IMR-90 (cell line): ENCODE measurements at regions not wholly inside any gene's neighbourhood (a gene's known extent, or its start where the extent isn't known, plus 50 kb on each side); places are given as distances from the start of the nearest gene placed in this dataset.

Experiments
- BHLHE40 ChIP-seq: fragments of 150-350 bp; IDR thresholded peaks from 2 replicates; pipeline ENCODE4 v1.6.1; 2016; ENCODE audit warnings: mild to moderate bottlenecking, low read depth, low read length
- CEBPB ChIP-seq: IDR thresholded peaks from 2 replicates; pipeline ENCODE4 v1.6.1; 2012; ENCODE audit warnings: low read depth, low read length, improper control_type of control experiment
- FOS ChIP-seq: fragments of 150-350 bp; IDR thresholded peaks from 2 replicates; pipeline ENCODE4 v1.6.1; 2016; ENCODE audit warnings: low read depth, low read length
- MXI1 ChIP-seq: IDR thresholded peaks from 2 replicates; pipeline ENCODE4 v1.6.1; 2012; ENCODE audit warnings: low read depth, mild to moderate bottlenecking, low read length, moderate library complexity, borderline replicate concordance
- POLR2A ChIP-seq: IDR thresholded peaks from 2 replicates; pipeline ENCODE4 v1.6.1; 2012; ENCODE audit warnings: mild to moderate bottlenecking, low read depth, low read length
- RAD21 ChIP-seq: IDR thresholded peaks from 2 replicates; pipeline ENCODE4 v1.6.1; 2012; ENCODE audit warnings: low read length, improper control_type of control experiment
- RCOR1 ChIP-seq: IDR thresholded peaks from 2 replicates; pipeline ENCODE4 v1.6.1; 2012; ENCODE audit warnings: mild to moderate bottlenecking, low read length, improper control_type of control experiment; ENCODE audit not compliant: insufficient replicate concordance
- RFX5 ChIP-seq: IDR thresholded peaks from 2 replicates; pipeline ENCODE4 v1.8.0; 2012; ENCODE audit warnings: low read depth, mild to moderate bottlenecking, low read length, moderate library complexity
- SMC3 ChIP-seq: fragments of 150-350 bp; IDR thresholded peaks from 2 replicates; pipeline ENCODE4 v1.6.1; 2016; ENCODE audit warnings: low read depth, mild to moderate bottlenecking, antibody characterized with exemption, low read length, moderate library complexity
- TF ChIP-seq, protein P1 (sequence below): conservative IDR thresholded peaks from 2 replicates; pipeline ENCODE4 v1.5.1; 2012; ENCODE audit warnings: mild to moderate bottlenecking, low read depth, low read length, improper control_type of control experiment

DNA sequence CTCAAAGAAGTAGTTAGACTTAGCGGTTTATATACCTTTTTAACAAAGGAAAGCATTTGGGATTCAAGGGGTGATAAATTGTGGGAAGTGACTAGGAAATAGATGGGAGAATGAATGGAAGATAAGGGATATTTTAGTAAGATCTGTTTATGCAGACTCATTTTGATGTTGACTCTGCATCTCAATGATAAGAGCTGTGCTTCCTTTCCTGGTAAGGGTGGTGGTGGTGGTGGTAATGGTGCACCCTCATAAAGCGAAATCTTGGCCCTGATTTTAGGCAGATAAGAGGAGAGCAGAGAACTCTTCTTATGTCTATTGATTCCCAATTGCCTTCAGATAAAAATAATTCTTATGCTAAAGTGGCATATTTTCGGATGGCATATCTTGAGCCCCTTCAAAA lies 197.1 kb downstream of the SPRY1 start:
- TF ChIP-seq MXI1: no peak
- no peak for TF ChIP-seq BHLHE40
- TF ChIP-seq, protein P1, sequence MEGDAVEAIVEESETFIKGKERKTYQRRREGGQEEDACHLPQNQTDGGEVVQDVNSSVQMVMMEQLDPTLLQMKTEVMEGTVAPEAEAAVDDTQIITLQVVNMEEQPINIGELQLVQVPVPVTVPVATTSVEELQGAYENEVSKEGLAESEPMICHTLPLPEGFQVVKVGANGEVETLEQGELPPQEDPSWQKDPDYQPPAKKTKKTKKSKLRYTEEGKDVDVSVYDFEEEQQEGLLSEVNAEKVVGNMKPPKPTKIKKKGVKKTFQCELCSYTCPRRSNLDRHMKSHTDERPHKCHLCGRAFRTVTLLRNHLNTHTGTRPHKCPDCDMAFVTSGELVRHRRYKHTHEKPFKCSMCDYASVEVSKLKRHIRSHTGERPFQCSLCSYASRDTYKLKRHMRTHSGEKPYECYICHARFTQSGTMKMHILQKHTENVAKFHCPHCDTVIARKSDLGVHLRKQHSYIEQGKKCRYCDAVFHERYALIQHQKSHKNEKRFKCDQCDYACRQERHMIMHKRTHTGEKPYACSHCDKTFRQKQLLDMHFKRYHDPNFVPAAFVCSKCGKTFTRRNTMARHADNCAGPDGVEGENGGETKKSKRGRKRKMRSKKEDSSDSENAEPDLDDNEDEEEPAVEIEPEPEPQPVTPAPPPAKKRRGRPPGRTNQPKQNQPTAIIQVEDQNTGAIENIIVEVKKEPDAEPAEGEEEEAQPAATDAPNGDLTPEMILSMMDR: no peak
- TF ChIP-seq RFX5: no peak
- TF ChIP-seq SMC3: no peak
- no peak for TF ChIP-seq POLR2A
- TF ChIP-seq CEBPB: no peak
- no peak for TF ChIP-seq FOS
- no peak for TF ChIP-seq RAD21
- TF ChIP-seq RCOR1: no peak
